H9 (cell line): ENCODE measurements at regions not wholly inside any gene's neighbourhood (a gene's known extent, or its start where the extent isn't known, plus 50 kb on each side); places are given as distances from the start of the nearest gene placed in this dataset.

Experiments
- DNase-seq: peaks from one replicate; pipeline ENCODE4 v3.0.0-alpha.2; 2017
- H2AFZ ChIP-seq: one replicate; pipeline ENCODE4 v1.6.1; 2013; ENCODE audit warnings: mild to moderate bottlenecking, low read length, control low read depth, moderate library complexity
- H2AK5ac ChIP-seq: 2 replicates; pipeline ENCODE4 v1.6.1; 2013; ENCODE audit warnings: low read length, control low read depth, mixed read lengths; ENCODE audit not compliant: insufficient read length
- H2BK120ac ChIP-seq: one replicate; pipeline ENCODE4 v1.6.1; 2013; ENCODE audit warnings: low read depth, mild to moderate bottlenecking, low read length, control low read depth, inconsistent platforms; ENCODE audit not compliant: poor library complexity, severe bottlenecking
- H2BK12ac ChIP-seq: 2 replicates; pipeline ENCODE4 v1.6.1; 2013; ENCODE audit warnings: low read length, control low read depth, mixed read lengths, low read depth; ENCODE audit not compliant: insufficient read length
- H2BK15ac ChIP-seq: 2 replicates; pipeline ENCODE4 v1.6.1; 2013; ENCODE audit warnings: low read depth, low read length, control low read depth
- H2BK20ac ChIP-seq: one replicate; pipeline ENCODE4 v1.6.1; 2013; ENCODE audit warnings: low read depth, mild to moderate bottlenecking, low read length, control low read depth, inconsistent platforms; ENCODE audit not compliant: poor library complexity, severe bottlenecking
- H2BK5ac ChIP-seq: 2 replicates; pipeline ENCODE4 v1.6.1; 2013; ENCODE audit warnings: low read length, control low read depth, mixed read lengths; ENCODE audit not compliant: insufficient read length
- H3K14ac ChIP-seq: 2 replicates; pipeline ENCODE4 v1.6.1; 2013; ENCODE audit warnings: low read length, control low read depth; ENCODE audit not compliant: insufficient read depth
- H3K18ac ChIP-seq: 2 replicates; pipeline ENCODE4 v1.6.1; 2013; ENCODE audit warnings: low read depth, mild to moderate bottlenecking, mixed read lengths, low read length, control low read depth; ENCODE audit not compliant: insufficient read length
- H3K23ac ChIP-seq: 2 replicates; pipeline ENCODE4 v1.6.1; 2013; ENCODE audit warnings: low read length, control low read depth, mixed read lengths, low read depth; ENCODE audit not compliant: insufficient read length
- H3K23me2 ChIP-seq: 2 replicates; pipeline ENCODE4 v1.6.1; 2013; ENCODE audit warnings: low read depth, mild to moderate bottlenecking, mixed read lengths, low read length, control low read depth; ENCODE audit not compliant: insufficient read length, poor library complexity, severe bottlenecking
- H3K27ac ChIP-seq: 2 replicates; pipeline ENCODE4 v1.5.1; 2013; ENCODE audit warnings: low read length, control low read depth, mixed read lengths, low read depth; ENCODE audit not compliant: insufficient read length
- H3K27me3 ChIP-seq: 2 replicates; pipeline ENCODE4 v1.6.1; 2013; ENCODE audit warnings: low read length, control low read depth, inconsistent platforms; ENCODE audit not compliant: insufficient read depth
- H3K4ac ChIP-seq: 2 replicates; pipeline ENCODE4 v1.6.1; 2013; ENCODE audit warnings: low read depth, mild to moderate bottlenecking, control low read depth, inconsistent platforms, low read length, moderate library complexity
- H3K4me1 ChIP-seq: 2 replicates; pipeline ENCODE4 v1.6.1; 2013; ENCODE audit warnings: low read length, control low read depth, inconsistent platforms; ENCODE audit not compliant: insufficient read depth
- H3K4me2 ChIP-seq: 2 replicates; pipeline ENCODE4 v1.6.1; 2013; ENCODE audit warnings: low read length, control low read depth, mixed read lengths; ENCODE audit not compliant: insufficient read length, insufficient read depth
- H3K56ac ChIP-seq: 2 replicates; pipeline ENCODE4 v1.6.1; 2013; ENCODE audit warnings: low read depth, mild to moderate bottlenecking, mixed read lengths, low read length, control low read depth; ENCODE audit not compliant: insufficient read length
- H3K79me1 ChIP-seq: 2 replicates; pipeline ENCODE4 v1.6.1; 2013; ENCODE audit warnings: low read depth, mild to moderate bottlenecking, moderate library complexity, low read length, control low read depth, inconsistent platforms; ENCODE audit not compliant: insufficient read depth, poor library complexity, severe bottlenecking
- H3K79me2 ChIP-seq: 2 replicates; pipeline ENCODE4 v1.6.1; 2013; ENCODE audit warnings: low read length, control low read depth, inconsistent platforms; ENCODE audit not compliant: insufficient read depth
- H3K9ac ChIP-seq: 2 replicates; pipeline ENCODE4 v1.6.1; 2013; ENCODE audit warnings: low read length, control low read depth, mixed read lengths; ENCODE audit not compliant: insufficient read length; ENCODE audit errors: extremely low read depth
- H3K9me3 ChIP-seq: one replicate; pipeline ENCODE4 v1.6.1; 2013; ENCODE audit warnings: low read depth, low read length, inconsistent platforms; ENCODE audit not compliant: control insufficient read depth
- H3T11ph ChIP-seq: one replicate; pipeline ENCODE4 v1.6.1; 2013; ENCODE audit warnings: mild to moderate bottlenecking, low read length, control low read depth, inconsistent platforms
- H4K20me1 ChIP-seq: one replicate; pipeline ENCODE4 v1.6.1; 2013; ENCODE audit not compliant: control insufficient read depth, insufficient read length, insufficient read depth
- H4K5ac ChIP-seq: 2 replicates; pipeline ENCODE4 v1.6.1; 2013; ENCODE audit warnings: low read depth, mild to moderate bottlenecking, mixed read lengths, low read length, control low read depth; ENCODE audit not compliant: insufficient read length
- H4K8ac ChIP-seq: replicated peaks from 2 replicates; pipeline ENCODE4 v1.6.1; 2013; ENCODE audit warnings: low read length, control low read depth, mixed read lengths, low read depth; ENCODE audit not compliant: insufficient read length
- H4K91ac ChIP-seq: 2 replicates; pipeline ENCODE4 v1.6.1; 2013; ENCODE audit warnings: low read depth, mild to moderate bottlenecking, moderate library complexity, mixed read lengths, low read length, control low read depth; ENCODE audit not compliant: insufficient read length
- H3K27ac Mint-ChIP-seq, 3 experiments: 2 replicates in 2 of 3; 3 replicates in 1 of 3; pipeline ENCODE4 v1.8.0; 2020 to 2021; ENCODE audit warnings: mixed read lengths in 3 of 3, mild to moderate bottlenecking in 1 of 3, moderate library complexity in 1 of 3
- H3K27me3 Mint-ChIP-seq: 2 replicates; pipeline ENCODE4 v1.8.0; 2021; ENCODE audit warnings: low read depth, mild to moderate bottlenecking, moderate library complexity, mixed read lengths
- H3K36me3 Mint-ChIP-seq, 3 experiments: 2 replicates in 2 of 3; 3 replicates in 1 of 3; pipeline ENCODE4 v1.8.0; 2020 to 2021; ENCODE audit warnings: low read depth in 3 of 3, mixed read lengths in 3 of 3; ENCODE audit not compliant: insufficient read depth in 1 of 3
- H3K4me1 Mint-ChIP-seq, 2 experiments: 2 replicates each; pipeline ENCODE4 v1.8.0; 2020; ENCODE audit warnings: mixed read lengths in 2 of 2
- H3K4me3 Mint-ChIP-seq, 2 experiments: 2 replicates in 1 of 2; 3 replicates in 1 of 2; pipeline ENCODE4 v1.8.0; 2020 to 2021; ENCODE audit warnings: mild to moderate bottlenecking in 2 of 2, mixed read lengths in 2 of 2, moderate library complexity in 1 of 2
- H3K9me3 Mint-ChIP-seq, 2 experiments: 2 replicates in 1 of 2; 3 replicates in 1 of 2; pipeline ENCODE4 v1.8.0; 2020; ENCODE audit warnings: mild to moderate bottlenecking in 2 of 2, mixed read lengths in 2 of 2, moderate library complexity in 1 of 2
- CTCF ChIP-seq: fragments of 200-600 bp; sonication (generic); conservative IDR thresholded peaks from 3 replicates; pipeline ENCODE4 v1.8.0; 2021; ENCODE audit warnings: antibody characterized with exemption, mild to moderate bottlenecking
- WGBS: extraction: QIAGEN DNeasy Blood & Tissue Kit; methylation state at CpG from one replicate; pipeline ENCODE4 v1.1.7; 2013; ENCODE audit warnings: missing lambda C conversion rate, low lambda C conversion rate, mixed read lengths; ENCODE audit not compliant: insufficient read length; ENCODE audit errors: extremely low coverage; 5-methylcytosine and 5-hydroxymethylcytosine counted together

- Histone ChIP-seq H3T11ph (no peak overlapping the region), H3K4me1 (no peaks in the 10 kb centered on the region), H4K8ac (no peak overlapping the region), H2BK20ac (no peak overlapping the region), H2BK5ac (no peak overlapping the region), H3K9ac (no peak overlapping the region), H3K4ac (no peak overlapping the region), H3K79me1 (no peaks in the 10 kb centered on the region), H3K56ac (no peak overlapping the region), H3K9me3 (no peaks in the 10 kb centered on the region), H3K4me2 (no peak overlapping the region), H3K27ac (no peak overlapping the region), H4K20me1 (no peaks in the 10 kb centered on the region), H3K23ac (no peak overlapping the region), H2BK12ac (no peak overlapping the region), H3K23me2 (no peaks in the 10 kb centered on the region), H4K5ac (no peak overlapping the region), H3K18ac (no peak overlapping the region), H2AFZ (no peak overlapping the region), H4K91ac (no peak overlapping the region), H2AK5ac (no peak overlapping the region), H2BK15ac (no peak overlapping the region), H3K79me2 (no peaks in the 10 kb centered on the region), H3K14ac (no peak overlapping the region), H3K27me3 (no peaks in the 10 kb centered on the region), H2BK120ac (no peak overlapping the region)
- Mint-ChIP-seq H3K9me3 (peaks cover 0 to 2% of the 10 kb centered on the region in 2 experiments; a peak in 3 of 5 replicates), H3K36me3 (no peaks in the 10 kb centered on the region; a peak in 1 of 7 replicates), H3K4me1 (no peaks in the 10 kb centered on the region), H3K27ac (no peak overlapping the region), H3K4me3 (no peak overlapping the region), H3K27me3 (peaks cover 7% of the 10 kb centered on the region)
- WGBS, result no CpG with 5 or more reads among the region's 3 CpGs
- no peak for TF ChIP-seq CTCF
- DNase-seq, result no peak
Measured at GRCh38 chr10:47079204-47079580, 168.0 kb downstream of the PTPN20 start.
